Ectodermal cell (in vitro differentiated cells): ENCODE measurements at regions not wholly inside any gene's neighbourhood (a gene's known extent, or its start where the extent isn't known, plus 50 kb on each side); places are given as distances from the start of the nearest gene placed in this dataset.

Experiments used
- H3K27ac ChIP-seq: 2 replicates; pipeline ENCODE4 v1.7.0; 2013; ENCODE audit warnings: mild to moderate bottlenecking, low read depth, low read length; ENCODE audit not compliant: insufficient read depth, poor library complexity, severe bottlenecking
- H3K27me3 ChIP-seq: 2 replicates; pipeline ENCODE4 v1.7.0; 2013; ENCODE audit warnings: mild to moderate bottlenecking, low read length; ENCODE audit not compliant: insufficient read depth, control insufficient read depth, poor library complexity, severe bottlenecking
- H3K36me3 ChIP-seq: one replicate; pipeline ENCODE4 v1.7.0; 2013; ENCODE audit warnings: low read length; ENCODE audit not compliant: control insufficient read depth, insufficient read depth
- H3K4me1 ChIP-seq: one replicate; pipeline ENCODE4 v1.7.0; 2013; ENCODE audit warnings: low read length; ENCODE audit not compliant: control insufficient read depth, insufficient read depth
- H3K4me3 ChIP-seq: 2 replicates; pipeline ENCODE4 v1.7.0; 2013; ENCODE audit warnings: low read depth, low read length, control low read depth; ENCODE audit not compliant: insufficient read depth
- H3K9me3 ChIP-seq: 2 replicates; pipeline ENCODE4 v1.7.0; 2013; ENCODE audit warnings: mild to moderate bottlenecking, low read length, moderate library complexity; ENCODE audit not compliant: control insufficient read depth
- WGBS, 2 experiments: methylation state at CpG; one replicate each; pipeline ENCODE4 v1.1.7; 2013; ENCODE audit warnings: missing lambda C conversion rate in 2 of 2; 5-methylcytosine and 5-hydroxymethylcytosine counted together

DNA sequence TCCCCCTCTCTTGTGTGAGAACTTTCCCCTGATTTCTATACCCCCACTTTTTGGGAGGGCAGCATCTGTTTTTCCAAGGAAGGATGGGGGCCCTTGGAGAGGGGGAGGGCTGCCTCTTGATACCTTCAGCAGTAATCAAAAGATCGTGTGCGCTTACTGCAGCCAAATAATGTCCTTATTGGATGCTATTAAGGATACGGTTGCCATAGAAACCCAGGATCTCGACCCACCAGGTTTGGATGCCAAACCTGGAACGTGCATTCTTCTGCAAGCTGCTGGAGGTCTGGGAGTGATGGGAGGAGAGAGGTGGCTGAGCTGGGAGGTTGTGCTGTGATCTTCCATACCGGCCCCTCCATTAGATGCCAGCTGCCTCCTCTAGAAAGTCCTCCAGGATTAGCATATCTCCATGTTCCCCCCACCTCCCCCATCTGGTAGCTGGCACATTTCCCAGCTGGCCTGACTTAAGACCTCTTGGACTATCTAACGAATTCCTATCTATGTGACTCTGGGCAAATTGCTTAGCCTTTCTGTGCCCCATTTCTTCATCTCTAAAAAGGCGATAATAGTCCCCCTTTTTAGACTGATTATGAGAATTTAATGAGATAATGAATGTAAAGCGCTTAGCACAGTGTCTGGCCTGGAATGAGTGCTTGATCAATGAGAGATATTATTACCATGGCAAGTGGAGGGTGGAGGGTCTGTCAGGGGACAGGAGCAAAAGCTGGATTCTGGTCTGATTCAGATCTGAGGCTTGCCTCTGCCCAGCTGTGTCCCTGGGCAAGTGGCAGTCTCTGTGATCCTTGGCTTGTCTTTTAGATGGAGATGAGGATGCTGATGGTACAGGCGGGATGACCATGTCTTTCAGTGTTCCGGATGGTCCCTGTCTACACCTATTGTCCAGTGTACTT lies 78.5 kb upstream of the PCBD1 start:
- Histone ChIP-seq H3K27me3 (peaks cover 7% of the 10 kb centered on the region), H3K4me3 (no peak overlapping the region), H3K4me1 (peaks cover 29% of the 10 kb centered on the region), H3K9me3 (no peaks in the 10 kb centered on the region), H3K27ac (no peak overlapping the region), H3K36me3 (no peaks in the 10 kb centered on the region)
- WGBS, 2 experiments = 90% methylated on average over 11 of the region's 11 CpGs

DNA sequence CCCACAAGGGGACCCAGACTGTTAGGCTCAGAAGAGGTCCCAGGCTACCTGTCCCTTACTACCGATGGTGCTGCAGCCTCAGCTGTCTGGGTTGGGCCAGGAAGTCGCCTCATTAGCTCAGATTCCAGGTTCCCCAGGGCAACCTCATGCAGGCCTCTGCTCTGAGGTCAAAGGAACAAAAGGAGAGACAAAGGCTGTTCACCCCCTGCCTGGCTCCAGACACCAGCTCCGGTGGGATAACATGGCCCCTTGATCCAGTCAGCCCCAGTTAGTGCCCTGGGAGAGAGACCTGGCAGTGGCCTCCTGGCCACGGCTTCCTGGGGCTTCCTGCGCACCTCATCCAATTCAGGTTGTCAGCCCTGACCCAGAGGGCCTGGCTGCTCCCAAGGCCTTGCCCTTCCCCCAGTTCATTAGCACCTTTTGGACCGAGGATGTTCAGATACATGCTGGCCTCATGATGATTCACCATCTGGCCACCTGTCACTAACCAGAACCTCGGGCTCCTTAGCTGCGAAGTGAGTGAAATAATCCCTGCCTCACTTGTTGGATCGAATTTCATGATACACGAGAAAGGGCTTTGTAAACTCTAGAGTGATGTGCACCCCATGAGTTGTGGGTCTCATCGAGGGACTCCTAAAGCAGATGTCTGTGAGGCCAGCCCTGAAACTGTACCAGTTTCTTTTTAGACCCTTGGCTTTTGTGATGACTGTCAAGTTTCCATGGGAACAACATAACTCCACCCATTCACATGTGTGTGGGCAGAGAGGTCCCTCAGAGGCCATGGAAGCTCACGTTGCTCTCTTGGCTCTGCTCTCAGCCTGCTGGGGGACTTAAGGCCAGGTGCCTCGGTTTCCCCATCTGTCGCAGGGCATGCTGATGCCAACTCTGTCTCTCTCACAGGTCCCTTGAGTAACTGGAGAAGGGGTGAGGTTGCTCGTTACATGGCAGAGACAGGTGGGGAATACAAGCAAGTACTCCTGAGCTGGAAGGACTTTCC lies 79.5 kb upstream of the PCBD1 start:
- peaks cover 3% of the 10 kb centered on the region for H3K9me3 ChIP-seq
- H3K27me3 ChIP-seq = peaks cover 3% of the 10 kb centered on the region
- H3K27ac ChIP-seq = peak overlapping the region; percentile 78
- peaks cover 29% of the 10 kb centered on the region for H3K4me1 ChIP-seq
- H3K36me3 ChIP-seq = no peaks in the 10 kb centered on the region
- H3K4me3 ChIP-seq = no peak overlapping the region
- WGBS, 2 experiments = 57 to 59% methylated on average over 15 of the region's 15 CpGs

GRCh38 chr10:70969188-70969587 lies 80.8 kb upstream of the PCBD1 start:
- Histone ChIP-seq H3K4me3 (no peak overlapping the region), H3K27me3 (peaks cover 3% of the 10 kb centered on the region), H3K4me1 (peaks cover 29% of the 10 kb centered on the region), H3K27ac (no peak overlapping the region), H3K36me3 (no peaks in the 10 kb centered on the region), H3K9me3 (peaks cover 3% of the 10 kb centered on the region)
- 60 to 62% methylated on average over 6 of the region's 6 CpGs for WGBS, 2 experiments

DNA sequence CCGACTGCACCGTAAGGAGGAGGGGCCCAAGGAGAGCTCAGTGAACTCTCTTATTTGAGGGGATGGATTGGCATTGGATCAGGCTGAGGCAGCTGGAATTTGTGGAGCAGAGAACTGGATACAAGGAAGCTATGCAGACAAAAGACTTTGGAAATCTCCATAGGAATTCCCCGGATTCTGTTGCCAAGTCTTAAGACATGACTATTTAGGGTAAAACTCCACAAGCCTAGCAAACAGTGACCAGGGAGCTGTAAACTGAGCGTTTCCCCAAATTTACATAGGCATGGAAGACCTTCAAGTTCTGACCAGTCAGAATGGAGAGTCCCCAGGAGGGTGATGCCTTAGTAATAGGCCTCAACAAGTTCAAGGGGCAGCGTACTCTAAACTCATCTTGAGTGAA lies 82.5 kb upstream of the PCBD1 start:
- Histone ChIP-seq H3K9me3 (peaks cover 3% of the 10 kb centered on the region), H3K27ac (no peak overlapping the region), H3K27me3 (no peaks in the 10 kb centered on the region), H3K4me3 (no peak overlapping the region), H3K36me3 (no peaks in the 10 kb centered on the region), H3K4me1 (peaks cover 29% of the 10 kb centered on the region)
- 45 to 53% methylated on average over 5 of the region's 5 CpGs for WGBS, 2 experiments

DNA sequence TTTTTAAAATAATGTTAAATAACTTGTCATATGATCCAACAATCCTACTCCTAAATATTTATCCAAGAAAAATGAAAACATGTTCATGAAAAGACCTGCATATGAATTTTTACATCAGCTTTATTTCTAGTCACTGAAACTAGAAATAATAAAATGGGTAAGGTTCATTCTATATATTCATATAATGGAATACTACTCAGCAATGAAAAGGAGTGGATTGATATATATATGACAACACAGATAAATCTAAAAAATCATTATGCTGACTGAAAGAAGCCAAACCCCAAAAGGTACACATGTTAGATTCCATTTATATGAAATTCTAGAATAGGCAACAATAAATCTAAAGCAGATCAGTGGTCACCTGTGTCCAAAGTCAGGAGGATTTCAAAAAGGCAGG lies 84.9 kb upstream of the PCBD1 start:
- peaks cover 3% of the 10 kb centered on the region for H3K9me3 ChIP-seq
- H3K4me1 ChIP-seq = peaks cover 16% of the 10 kb centered on the region
- H3K4me3 ChIP-seq = no peak overlapping the region
- no peaks in the 10 kb centered on the region for H3K36me3 ChIP-seq
- no peak overlapping the region for H3K27ac ChIP-seq
- H3K27me3 ChIP-seq = no peaks in the 10 kb centered on the region

DNA sequence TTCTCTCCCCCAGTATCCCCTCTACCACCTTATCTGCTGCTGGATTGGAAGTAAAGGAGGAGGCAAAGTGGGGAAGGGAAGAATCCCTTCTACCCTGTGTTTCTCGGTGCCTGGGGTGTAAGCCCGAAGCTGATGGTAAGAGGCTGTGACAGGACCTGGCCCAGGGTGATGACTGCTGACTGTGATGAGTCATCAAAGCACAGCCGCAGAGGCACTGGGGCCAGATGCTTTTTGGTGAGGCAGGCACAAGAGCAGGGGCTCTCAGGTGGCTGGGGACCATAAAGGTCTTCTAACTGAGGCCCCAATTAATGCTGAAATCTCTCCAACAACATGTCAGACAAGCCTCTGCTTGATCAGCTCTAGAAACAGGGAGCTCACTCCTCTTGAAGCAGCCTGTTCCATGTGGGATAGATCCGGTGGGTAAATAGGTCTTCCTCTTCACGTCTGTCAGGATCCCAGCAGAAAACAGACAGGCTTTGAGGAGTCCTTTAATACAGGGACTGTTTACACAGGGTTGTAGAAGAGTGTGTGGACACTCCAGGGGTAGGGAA lies 86.1 kb upstream of the PCBD1 start:
- peaks cover 3% of the 10 kb centered on the region for H3K9me3 ChIP-seq
- H3K27ac ChIP-seq = no peak overlapping the region
- 63 to 70% methylated on average over 5 of the region's 5 CpGs for WGBS, 2 experiments
- H3K36me3 ChIP-seq = no peaks in the 10 kb centered on the region
- H3K27me3 ChIP-seq = no peaks in the 10 kb centered on the region
- no peak overlapping the region for H3K4me3 ChIP-seq
- H3K4me1 ChIP-seq = peaks cover 6% of the 10 kb centered on the region

GRCh38 chr10:70974920-70975319 lies 86.6 kb upstream of the PCBD1 start:
- WGBS, 2 experiments = 88 to 92% methylated on average over 7 of the region's 7 CpGs
- Histone ChIP-seq H3K4me1 (peaks cover 3% of the 10 kb centered on the region), H3K9me3 (peaks cover 3% of the 10 kb centered on the region), H3K4me3 (no peak overlapping the region), H3K36me3 (no peaks in the 10 kb centered on the region), H3K27ac (no peak overlapping the region), H3K27me3 (no peaks in the 10 kb centered on the region)

- Histone ChIP-seq H3K4me1 (no peaks in the 10 kb centered on the region), H3K9me3 (peaks cover 3% of the 10 kb centered on the region), H3K27me3 (no peaks in the 10 kb centered on the region), H3K4me3 (no peak overlapping the region), H3K27ac (no peak overlapping the region), H3K36me3 (no peaks in the 10 kb centered on the region)
- 90 to 94% methylated on average over 5 to 6 of the region's 6 CpGs for WGBS, 2 experiments
These were observed 87.8 kb upstream of the PCBD1 start for GRCh38 chr10:70976063-70976695.

DNA sequence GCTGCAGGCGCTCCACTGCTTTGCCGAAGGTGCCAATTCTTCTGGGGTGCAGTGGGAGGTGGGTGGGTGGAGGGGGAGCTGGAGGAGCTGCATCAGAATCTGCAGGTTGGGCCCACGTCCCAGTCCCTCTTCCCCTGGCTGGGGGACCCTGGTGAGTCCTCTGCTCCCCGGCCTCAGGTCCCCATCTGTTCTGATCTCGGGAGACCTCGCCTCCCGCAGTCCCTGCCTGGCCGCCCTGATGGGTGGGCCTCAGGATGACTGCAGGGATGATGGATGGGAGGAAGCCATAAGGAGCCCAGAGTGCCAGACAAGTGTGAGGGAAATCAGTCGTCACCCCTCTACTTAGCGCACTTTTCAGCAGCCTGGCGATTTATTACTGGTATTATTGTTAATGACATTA lies 89.3 kb upstream of the PCBD1 start:
- H3K27ac ChIP-seq = no peak overlapping the region
- 80 to 81% methylated on average over 11 of the region's 11 CpGs for WGBS, 2 experiments
- no peaks in the 10 kb centered on the region for H3K36me3 ChIP-seq
- H3K4me1 ChIP-seq = no peaks in the 10 kb centered on the region
- no peaks in the 10 kb centered on the region for H3K27me3 ChIP-seq
- H3K4me3 ChIP-seq = no peak overlapping the region
- H3K9me3 ChIP-seq = no peaks in the 10 kb centered on the region
